NCI-H510A treated with DMSO at 0.1 percent for 48 hours (cell line): ENCODE measurements at regions not wholly inside any gene's neighbourhood (a gene's known extent, or its start where the extent isn't known, plus 50 kb on each side); places are given as distances from the start of the nearest gene placed in this dataset.

Experiments used
- DNase-seq: peaks from one replicate; lab custom pipeline; 2025; lab: John Stamatoyannopoulos, UW

DNA sequence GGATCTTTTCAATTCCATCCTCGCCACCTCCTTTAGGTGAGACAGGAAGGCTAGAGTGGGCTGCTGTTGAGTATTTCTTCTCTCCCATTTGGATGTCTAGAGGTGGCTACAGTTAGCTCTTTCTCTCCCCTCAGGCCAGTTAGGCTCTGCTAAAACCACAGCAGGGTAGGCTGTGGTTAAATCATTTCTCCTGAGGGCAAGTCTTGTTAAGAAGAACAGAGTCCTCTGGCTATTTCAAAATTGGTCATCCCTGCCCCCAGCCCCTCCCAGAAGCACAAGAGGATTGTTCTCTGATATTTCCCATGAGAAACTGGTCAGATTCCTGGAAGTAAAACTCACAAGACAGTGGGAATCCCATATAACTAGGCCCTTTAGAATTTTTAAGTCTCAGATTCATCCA lies 1359.5 kb downstream of the TECRL start:
- no peak for DNase-seq

DNA sequence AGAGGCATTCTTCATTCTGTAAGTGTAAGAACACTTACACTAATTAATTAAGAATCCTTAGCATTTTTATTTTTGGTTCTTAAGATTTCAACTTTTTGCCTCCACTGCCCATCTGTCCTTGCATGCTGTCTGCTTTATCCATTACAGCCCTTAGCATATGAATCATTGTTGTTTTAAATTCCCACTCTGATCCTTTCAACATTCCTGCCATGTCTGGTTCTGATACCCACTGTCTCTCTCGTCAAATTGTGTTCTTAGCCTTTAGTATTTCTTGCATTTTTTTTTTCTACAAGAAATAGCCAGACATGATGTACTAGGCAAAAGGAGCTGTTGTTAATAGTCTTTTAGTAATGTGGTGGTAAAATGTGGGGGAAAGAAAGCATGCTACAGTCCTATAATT lies 1360.0 kb downstream of the TECRL start:
- no peak for DNase-seq

DNA sequence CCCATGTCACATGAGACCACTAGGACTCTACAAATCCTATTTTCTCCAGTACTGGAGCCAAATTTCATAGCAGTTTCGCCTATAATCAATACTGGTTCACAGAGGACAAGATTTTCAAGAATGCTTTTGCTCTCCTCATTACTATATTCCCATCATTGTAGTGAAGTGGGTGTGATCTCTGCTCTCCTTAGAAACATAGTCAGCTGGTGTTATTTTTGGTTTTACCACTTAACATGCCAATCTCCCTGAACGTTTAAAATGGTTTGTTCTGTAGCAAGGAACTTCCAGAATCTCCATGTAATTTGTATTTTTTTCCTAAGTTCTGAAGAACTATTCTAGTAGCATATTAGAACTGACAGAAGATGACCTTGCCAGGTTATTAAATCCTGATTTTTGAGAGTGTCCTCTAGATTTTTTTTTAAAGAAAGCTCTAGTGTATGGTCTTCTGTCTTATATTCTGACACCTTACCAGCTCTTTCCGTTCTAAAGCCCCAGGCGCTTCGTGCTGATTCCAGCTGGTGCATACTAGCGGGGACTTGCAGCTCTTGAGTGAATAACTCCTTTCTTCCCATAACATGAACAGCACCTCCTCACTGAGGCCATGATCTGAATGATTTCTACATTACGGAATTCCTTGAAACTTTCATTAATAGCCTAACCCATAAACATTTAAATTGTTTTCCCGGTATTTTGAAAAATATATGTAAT lies 1372.9 kb downstream of the TECRL start:
- no peak for DNase-seq

DNA sequence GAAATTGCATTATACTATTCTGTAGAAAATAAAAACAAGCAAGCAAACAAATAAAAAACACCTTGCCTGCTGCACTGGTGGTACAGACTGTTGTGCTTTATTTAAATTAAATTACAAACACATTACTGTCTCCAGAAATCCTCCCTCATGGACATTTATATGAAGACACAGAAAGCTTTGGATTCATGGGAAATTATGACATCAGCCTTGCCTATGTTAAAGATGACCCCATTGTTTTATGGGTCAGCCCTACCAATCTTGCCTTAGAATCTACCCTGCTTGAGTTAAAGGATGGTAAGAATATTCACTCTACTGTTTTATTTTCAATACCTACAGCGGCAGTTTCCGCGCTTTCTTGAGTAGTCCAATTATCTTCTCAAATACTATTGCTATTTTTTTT lies 1379.9 kb downstream of the TECRL start:
- DNase-seq, result no peak

DNA sequence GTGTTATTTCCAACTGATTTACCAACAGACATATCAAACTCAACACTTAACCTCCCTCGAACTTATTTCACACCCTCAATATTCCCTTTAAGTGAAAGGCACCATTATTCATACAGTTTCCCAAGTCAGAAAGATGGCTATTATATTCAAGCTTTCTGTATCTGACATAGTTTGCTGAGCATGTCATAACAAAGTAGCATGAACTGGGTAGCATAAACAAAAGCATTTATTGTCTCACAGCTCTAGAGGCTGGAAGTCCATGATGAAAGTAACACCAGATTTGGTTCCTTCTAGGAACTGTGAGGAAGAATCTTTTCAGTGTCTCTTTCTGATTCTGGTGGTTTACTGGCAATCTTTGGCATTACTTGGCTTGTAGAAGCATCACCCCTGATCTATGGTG lies 1388.6 kb downstream of the TECRL start:
- DNase-seq, result no peak

DNA sequence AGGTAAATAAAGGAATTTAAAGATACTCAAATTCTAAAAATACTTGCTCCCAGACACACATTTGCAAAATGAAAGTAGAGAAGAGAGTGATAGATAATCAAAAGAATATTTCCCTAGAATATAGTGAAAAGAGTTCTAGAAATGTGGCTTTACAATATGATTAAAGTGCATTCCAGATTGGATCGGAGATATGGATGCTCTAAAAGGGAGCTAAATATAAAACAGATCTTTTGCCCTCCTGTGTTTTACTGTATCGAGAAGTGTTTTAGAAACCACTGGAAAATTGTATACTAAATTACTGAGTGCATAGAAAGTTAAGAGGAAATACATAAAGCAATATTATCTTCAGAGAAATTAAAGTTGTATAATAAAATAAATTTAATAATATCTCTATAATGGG lies 1392.0 kb downstream of the TECRL start:
- no peak for DNase-seq

DNA sequence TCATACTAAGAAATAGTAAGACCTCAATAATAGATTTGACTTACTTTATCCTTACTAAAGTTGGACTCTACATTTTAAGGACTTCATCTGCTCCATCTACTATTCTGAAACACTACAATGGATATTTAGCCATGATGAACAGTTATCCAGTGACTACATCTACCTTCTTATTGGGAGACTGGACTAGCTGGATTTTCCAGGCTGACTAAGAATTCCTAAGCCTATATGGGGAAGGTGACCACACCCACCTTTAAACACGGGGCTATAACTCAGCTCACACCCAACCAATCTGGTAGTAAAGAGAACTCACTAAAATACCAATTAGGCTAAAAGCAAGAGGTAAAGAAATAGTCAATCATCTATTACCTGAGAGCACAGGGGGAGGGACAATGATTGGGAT lies 1438.4 kb downstream of the TECRL start:
- DNase-seq, result no peak

DNA sequence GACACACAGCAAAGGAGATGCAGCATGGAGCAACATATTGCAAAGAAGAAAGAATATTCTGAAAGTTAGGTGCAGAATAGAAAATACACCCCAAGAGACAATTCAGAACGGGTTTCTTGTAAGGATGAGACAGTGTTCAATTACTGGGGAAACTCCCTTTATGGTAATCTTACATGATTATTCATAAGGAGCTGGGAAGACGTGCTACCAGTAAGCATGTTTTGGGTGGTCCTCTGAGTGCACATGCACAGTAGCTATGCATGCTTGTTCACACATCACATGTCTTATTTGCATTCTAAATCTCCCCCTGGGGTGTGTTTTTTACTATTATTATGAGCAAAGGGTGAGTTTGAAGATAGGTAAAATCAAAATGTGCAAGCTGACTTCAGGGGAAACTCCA lies 1448.8 kb downstream of the TECRL start:
- DNase-seq, result no peak

DNA sequence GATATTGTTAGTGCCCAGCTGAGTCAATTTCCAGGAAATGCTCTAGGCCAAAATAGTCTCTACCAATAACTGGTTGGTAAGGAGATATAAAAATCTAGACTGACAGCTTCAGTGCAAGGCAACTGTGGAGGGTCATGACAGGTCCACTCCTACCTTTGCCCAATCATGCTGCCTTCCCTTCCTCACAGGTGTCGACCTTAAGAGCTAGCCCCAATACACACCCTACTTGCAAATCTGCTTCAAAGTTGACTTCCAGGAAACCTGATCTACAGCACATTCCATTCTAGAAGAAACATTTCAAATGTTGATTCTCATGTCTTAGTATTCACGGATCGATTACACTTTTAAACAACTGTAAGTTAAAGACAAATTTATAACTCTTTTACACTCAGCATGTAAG lies 1455.5 kb downstream of the TECRL start:
- DNase-seq, result no peak

DNA sequence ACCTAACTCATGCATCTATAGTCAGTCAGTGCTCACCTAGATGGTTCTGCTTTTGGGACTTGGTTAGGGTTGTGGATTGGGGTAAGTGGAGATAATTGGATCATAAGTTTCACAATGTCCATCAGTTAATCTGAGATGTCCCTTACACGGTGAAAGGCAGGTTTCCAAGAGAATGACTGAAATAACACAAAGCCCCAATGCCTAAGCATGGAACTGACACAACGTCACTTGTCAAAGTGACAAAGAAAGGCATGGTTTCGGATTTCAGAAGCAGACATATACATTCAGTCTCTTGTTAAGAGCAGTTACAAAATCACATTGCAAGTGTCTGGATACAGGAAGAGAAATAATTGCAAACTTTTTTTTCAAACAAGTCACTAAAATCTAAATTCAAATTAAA lies 1456.9 kb downstream of the TECRL start:
- DNase-seq, result peak; percentile 20

DNA sequence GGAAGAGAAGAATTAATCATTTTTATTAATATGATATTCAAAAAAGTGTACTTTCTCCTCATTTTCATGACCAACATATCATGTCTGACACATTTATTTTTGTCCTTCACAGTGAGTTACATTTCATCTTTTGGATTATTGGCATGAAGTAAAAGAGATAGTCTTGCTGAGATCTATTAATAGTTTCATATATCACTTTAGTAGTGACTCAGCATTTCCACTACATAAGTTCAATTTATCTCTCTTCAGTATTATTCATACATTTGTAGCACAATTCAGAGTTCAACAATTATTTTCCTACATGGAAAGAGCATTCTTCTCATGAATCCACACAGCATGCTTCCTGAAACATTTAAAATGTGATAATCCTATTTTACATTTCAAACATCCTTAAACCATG lies 1461.1 kb downstream of the TECRL start:
- DNase-seq, result no peak

DNA sequence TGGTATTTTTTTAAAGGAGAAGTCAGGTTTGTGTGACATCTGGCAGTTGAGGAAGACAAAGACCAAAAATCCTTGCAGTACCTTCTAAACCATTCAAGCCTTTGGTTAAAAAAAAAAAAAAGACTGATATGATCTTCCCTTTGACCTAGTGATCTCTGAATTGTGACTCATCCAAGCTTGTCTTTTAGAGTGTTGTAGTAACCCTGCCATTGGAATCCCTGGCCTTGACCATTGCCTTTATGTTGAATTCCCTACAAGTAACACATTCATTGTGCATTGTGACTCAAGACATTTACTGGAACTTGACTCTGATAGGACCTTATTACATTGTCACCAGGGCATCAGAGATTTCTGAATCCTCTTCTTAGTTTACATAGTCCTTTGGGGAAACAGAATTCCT lies 1469.0 kb downstream of the TECRL start:
- DNase-seq, result no peak

DNA sequence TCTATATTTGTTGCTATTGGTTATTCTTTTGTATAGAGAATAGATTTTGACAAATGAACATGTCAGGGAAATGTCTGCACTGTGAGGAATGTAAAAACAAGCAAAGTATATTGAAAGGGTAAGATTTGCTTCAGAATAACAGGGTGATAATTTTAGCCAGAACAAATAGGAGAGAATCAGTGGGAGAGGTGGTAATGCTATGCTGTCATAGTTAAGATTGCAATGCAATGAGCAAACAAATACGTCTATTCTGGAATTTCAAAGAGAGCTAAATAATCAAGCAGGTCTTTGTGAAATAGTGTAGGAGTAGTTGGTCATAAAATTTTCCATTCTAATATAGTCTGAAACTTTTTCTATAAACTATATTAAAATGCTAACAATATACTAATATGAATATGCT lies 1478.4 kb downstream of the TECRL start:
- DNase-seq, result no peak

DNA sequence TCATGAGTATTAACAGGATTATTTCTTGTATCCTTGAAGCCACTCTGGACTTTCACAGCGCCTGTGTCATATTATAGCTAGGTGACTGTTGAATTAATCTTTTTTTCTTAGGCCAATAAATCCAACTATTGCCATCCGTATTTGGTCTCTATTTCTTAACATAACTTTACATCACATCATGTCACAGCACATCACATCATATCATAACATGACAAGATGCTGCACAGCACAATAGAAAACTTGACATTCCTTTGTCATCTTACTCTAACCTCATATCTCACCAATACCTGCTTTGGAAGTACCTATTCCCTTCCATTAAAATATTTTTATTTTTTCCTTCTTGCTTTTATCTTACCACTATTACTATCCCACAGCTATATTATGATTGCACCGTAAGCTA lies 1480.8 kb downstream of the TECRL start:
- DNase-seq, result no peak

DNA sequence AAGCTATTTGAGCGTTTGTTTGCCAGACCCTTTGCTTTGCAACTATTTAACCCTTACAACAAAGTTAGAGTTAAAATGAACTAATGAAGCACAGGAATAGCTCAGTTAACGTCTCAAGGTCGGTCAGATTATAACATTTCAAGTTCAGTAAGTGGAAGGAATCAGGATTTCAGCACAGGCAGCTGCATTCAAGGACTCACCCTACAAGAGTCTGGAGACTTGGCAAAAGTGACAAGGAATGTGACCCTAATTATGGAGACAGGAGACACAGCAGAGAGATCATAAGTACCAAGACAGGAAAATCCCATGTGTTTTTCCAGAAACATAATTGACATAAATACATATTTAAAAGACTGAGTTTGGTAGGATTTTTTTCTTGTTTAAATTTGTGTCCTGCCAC lies 1481.7 kb downstream of the TECRL start:
- no peak for DNase-seq

DNA sequence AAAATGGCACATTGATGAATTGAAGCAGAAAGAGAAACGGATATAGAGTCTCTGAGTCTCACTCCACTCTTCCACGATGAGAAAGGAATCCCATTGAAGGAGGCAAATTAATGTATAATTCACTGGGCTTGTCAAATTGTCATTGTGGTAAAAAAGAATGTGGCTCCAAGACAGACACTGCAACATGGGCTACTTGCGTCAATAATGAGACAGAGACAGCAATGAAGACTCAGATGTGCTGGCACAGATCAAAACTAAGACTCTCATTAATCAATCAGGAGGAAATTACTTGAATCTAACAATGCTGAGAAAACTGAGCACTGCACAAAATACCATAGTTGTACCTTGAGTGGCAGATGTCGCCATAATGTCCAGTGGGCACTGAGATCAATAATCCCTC lies 1485.5 kb downstream of the TECRL start:
- no peak for DNase-seq

DNA sequence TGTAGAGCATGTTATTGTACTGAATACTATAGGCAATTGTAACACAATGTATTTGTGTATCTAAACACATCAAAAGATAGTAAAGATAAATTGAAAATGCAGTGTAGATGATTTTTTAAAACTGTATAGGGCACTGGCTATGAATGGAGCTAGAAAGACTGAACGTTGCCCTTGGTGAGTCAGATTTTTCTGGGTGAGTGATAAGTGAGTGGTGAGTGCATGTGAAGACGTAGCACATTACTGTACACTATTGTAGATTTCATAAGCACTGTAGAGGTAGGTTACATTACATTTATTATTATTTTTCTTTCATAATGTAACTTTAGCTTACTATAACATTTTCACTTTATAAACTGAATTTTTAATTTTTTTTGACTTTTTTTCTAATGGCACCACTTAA lies 1491.6 kb downstream of the TECRL start:
- DNase-seq, result no peak

DNA sequence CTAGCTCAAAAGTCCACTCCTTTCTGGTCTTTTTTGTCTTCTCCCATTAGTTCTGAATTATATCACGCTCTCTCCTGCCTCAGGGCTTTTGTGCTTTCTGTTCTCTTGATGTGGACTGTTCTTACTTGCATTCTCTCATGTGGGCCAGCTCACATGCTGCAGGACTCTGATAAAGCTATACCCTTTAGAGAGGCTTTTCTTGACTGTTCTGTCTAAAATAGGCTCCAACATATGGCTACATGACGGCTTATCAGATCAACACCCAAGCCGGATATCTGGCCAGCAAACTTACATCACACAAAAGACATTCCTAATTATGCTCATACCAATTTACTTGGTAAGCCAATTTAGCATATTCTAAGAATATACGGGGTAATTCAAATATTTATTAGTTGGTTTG lies 1494.5 kb downstream of the TECRL start:
- DNase-seq, result no peak

DNA sequence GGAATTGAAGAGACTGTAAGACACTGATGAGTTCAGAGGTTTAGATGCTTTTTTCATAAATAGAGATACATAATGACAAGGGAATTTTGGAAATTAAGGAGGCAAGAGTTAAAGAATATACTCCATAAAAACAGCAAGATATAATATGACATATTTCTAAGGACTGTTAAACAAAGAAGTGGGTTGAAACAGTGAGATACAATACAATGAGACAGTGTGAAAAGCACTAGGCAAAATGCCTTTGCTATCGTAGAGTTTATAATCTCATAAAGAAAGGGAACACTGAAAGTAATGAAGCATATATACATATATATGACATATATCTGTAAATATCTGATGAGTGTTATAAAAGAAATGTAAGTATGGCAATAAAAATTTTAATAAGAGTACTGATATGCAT lies 1496.2 kb downstream of the TECRL start:
- DNase-seq, result no peak

DNA sequence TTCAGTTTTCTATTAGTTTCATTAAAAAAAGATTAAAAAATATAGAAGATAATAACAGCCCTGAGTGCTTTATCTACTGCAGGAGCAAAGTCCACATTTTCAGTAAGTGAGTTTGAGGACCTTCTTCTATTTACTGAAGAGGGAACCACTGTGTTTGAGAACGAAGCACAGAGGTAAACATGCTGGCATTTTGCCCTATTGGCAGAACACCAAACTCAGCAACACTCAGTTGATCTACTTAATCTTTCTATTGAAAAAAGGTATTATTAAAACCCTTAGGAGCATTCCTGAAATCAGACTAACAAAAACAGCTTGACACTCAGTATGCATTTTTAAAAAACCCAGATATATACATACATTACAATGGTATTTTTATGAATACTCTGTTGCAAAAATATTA lies 1496.7 kb downstream of the TECRL start:
- DNase-seq, result peak; percentile 56

DNA sequence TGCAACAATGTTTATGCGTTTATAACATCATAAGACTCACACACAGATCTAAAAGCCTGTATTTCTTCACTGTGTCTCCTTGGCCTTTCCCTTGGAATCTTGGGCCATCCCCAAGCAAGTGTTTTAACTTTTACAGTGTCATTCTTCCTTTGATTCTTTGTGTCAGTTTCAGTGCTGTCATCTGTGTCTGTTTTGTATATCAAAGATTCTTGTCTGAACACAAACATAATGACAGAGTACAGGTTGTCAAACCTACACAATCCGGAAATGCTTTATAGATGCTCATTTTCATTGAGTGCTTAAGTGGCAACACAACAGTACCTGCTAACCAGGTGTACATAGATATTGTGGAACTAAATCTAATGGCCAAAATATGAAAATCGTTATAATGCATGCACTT lies 1500.0 kb downstream of the TECRL start:
- no peak for DNase-seq

DNA sequence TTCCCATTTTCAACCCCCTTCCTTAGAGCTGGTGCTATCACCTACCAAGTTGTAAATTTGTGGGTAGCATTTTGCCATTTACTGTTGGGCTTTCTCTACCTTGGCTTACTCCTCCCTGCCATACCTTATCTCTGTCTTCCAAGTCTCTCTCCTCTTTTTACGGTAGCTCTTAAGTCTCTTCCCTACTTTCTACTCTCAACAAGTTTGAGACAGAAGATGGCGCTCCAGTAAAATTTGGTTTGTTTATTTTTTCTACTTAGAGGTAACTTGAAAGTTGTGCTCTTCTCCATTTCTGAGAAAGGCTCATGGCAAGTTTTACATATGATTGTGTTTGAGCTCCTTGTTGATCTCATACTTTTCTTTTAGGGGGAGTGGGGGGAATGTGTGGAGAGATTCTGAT lies 1508.1 kb downstream of the TECRL start:
- no peak for DNase-seq

DNA sequence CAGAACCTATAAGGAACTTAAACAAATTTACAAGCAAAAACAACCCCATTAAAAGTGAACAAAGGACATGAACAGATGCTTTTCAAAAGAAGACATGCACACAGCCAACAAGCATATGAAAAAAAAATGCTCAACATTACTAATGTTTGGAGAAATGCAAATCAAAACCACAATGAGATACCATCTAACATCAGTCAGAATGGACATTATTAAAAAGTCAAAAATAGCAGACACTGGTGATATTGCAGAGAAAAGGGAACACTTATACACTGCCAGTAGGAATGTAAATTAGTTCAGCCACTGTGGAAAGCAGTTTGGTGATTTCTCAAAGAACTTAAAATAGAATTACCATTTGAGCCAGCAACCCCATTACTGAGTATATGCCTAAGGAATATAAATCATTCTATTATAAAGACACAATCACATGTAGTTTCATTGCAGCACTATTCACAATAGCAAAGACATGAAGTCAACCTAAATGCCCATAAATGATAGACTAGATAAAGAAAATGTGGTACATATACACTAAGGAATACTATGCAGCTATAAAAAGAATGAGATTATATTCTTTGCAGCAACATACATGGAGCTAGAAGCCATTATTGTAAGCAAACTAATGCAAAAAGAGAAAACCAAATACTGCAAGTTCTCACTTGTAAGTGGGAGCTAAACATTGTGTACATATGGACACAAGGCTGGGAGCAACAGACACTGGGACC lies 1509.4 kb downstream of the TECRL start:
- no peak for DNase-seq

DNA sequence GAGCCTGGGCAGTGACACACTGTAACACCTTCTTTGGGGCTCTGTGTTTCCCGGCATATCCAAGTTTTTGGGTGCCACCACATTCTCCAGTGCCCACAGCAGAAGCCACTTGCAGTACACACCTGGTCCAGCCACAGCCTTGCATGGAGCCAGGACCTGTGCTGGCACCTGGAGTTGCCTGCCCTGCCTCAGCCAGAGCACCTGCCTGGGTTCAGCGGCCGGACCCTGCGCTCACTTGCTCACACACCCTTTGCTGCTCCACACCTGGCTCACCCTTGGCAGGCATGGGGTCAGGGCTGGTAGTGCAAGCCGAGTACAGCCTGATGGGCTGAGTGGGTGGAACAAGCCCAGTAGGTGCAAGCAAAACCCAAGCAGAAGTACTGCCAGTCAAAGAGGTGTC lies 1511.1 kb downstream of the TECRL start:
- DNase-seq, result no peak
